ENCODE measurements at regions not wholly inside any gene's neighbourhood (a gene's known extent, or its start where the extent isn't known, plus 50 kb on each side); places are given as distances from the start of the nearest gene placed in this dataset.

DNA sequence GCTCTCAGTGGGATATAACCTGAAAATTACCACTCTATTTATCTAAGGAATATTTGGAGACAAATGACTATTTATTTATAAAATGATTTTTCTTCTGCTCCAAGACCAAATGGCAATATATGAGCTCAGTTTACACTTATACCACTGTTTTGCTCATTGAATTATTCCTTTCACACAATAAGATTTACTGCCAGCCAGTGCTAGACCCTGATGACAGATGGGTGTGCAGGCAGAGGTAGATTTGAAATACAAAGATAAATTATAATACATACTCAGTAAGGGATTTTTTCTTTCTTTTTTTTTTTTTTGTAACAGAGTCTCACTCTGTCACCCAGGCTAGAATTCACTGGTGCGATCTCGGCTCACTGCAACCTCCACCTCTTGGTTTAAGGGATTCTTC, 980.3 kb downstream of the EPHA3 start:
- no peaks in the 10 kb centered on the region for H3K9me3 ChIP-seq (ENCODE audit: control insufficient read depth, low read length)
- WGBS, 2 donors = 92 to 97% methylated on average over 2 of the region's 2 CpGs
- no peak for ATAC-seq (ENCODE audit: low FRiP score)
- no peak for DNase-seq
- H3K4me1 ChIP-seq (ENCODE audit: control insufficient read depth in 1 of 2, insufficient read depth in 2 of 2, low read length in 2 of 2) = no peaks in the 10 kb centered on the region
- intact Hi-C loops (cut with DNase I) = no loop called here
- H3K4me3 ChIP-seq (ENCODE audit: low read length in 2 of 2) = no peak overlapping the region
- no peak overlapping the region for H3K27ac ChIP-seq (ENCODE audit: low read depth in 1 of 2, low read length in 2 of 2)
- H3K27me3 ChIP-seq (ENCODE audit: control insufficient read depth in 1 of 2, insufficient read depth in 2 of 2, low read length in 1 of 2) = no peaks in the 10 kb centered on the region
- no peaks in the 10 kb centered on the region for H3K36me3 ChIP-seq (ENCODE audit: control insufficient read depth in 1 of 2, insufficient read depth in 2 of 2, low read length in 1 of 2)

DNA sequence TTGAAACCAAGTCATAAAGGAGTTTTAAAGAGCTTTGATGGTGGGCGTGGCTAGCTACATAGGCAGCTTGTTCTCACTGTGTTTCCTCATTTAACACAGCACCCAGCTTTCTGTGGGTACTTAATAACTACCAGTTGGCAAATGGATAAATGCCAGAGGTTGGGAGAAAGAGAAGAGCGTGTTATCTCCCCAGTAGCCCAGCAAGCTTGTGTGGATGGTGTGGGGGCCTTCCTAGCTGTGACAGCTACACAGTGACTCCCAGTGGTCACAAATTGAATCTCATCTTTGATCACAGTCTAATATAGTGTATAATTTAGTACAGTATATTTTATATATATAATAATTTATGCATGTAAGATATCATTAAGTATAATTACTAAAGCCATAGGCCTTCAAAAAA, 984.1 kb downstream of the EPHA3 start:
- no peak overlapping the region for H3K27ac ChIP-seq (ENCODE audit: low read depth in 1 of 2, low read length in 2 of 2)
- no peaks in the 10 kb centered on the region for H3K36me3 ChIP-seq (ENCODE audit: control insufficient read depth in 1 of 2, insufficient read depth in 2 of 2, low read length in 1 of 2)
- ATAC-seq (ENCODE audit: low FRiP score) (no peak), DNase-seq (no peak)
- WGBS, 2 donors = 9 to 18% methylated on average over 2 of the region's 2 CpGs
- no peaks in the 10 kb centered on the region for H3K4me1 ChIP-seq (ENCODE audit: control insufficient read depth in 1 of 2, insufficient read depth in 2 of 2, low read length in 2 of 2)
- no peaks in the 10 kb centered on the region for H3K27me3 ChIP-seq (ENCODE audit: control insufficient read depth in 1 of 2, insufficient read depth in 2 of 2, low read length in 1 of 2)
- no peaks in the 10 kb centered on the region for H3K9me3 ChIP-seq (ENCODE audit: control insufficient read depth, low read length)
- no peak overlapping the region for H3K4me3 ChIP-seq (ENCODE audit: low read length in 2 of 2)
- intact Hi-C loops (cut with DNase I) = loop anchor here (10.0 kb wide), 2 partner anchors 237 to 1887 kb away; no protein-coding TSS in a partner anchor

DNA sequence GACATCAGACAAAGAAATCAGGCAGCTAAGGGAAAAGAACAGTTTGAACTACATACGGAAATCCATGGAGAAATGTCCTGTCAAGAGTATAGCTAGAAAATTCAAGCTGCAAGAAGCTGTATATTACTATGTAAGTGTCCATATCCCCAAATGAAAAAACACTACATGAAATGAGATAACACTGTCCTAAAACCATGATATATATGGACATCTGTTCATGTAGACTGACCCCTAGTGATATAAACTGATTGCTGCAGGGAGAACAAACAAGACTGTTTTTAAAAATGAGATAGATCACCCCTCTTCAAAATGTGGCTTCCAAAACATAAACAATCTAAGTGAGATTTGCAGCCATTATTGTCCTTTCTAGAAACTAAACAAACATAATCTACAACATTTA, 985.6 kb downstream of the EPHA3 start:
- Histone ChIP-seq H3K27ac (ENCODE audit: low read depth in 1 of 2, low read length in 2 of 2) (no peak overlapping the region), H3K36me3 (ENCODE audit: control insufficient read depth in 1 of 2, insufficient read depth in 2 of 2, low read length in 1 of 2) (no peaks in the 10 kb centered on the region), H3K9me3 (ENCODE audit: control insufficient read depth, low read length) (no peaks in the 10 kb centered on the region), H3K4me3 (ENCODE audit: low read length in 2 of 2) (no peak overlapping the region), H3K4me1 (ENCODE audit: control insufficient read depth in 1 of 2, insufficient read depth in 2 of 2, low read length in 2 of 2) (no peaks in the 10 kb centered on the region), H3K27me3 (ENCODE audit: control insufficient read depth in 1 of 2, insufficient read depth in 2 of 2, low read length in 1 of 2) (no peaks in the 10 kb centered on the region)
- DNase-seq (no peak), ATAC-seq (ENCODE audit: low FRiP score) (no peak)
- 69 to 70% methylated on average over 1 of the region's 1 CpG for WGBS, 2 donors
- intact Hi-C loops (cut with DNase I) = loop anchor here (10.0 kb wide), 2 partner anchors 238 to 1888 kb away; no protein-coding TSS in a partner anchor

DNA sequence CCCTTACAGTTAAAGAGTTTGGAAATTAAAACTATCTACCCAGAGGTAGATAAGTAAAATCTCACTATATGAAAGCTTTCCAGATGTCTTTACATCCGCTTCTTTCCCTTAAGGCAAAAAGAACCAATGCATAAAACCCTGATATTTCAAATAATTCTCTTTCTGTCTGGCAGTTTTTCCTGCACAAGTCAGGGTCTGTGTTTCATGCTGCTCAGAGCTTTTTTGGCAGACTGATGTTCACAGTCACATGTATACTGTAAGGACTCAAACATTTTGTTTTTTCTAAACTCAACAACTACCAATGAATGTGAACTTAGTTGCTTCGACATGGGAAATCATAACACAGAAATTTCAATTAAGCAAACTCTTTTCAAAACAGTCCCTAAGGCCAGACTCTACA, 988.4 kb downstream of the EPHA3 start:
- no peak for ATAC-seq (ENCODE audit: low FRiP score)
- 31 to 34% methylated on average over 2 of the region's 2 CpGs for WGBS, 2 donors
- DNase-seq = no peak
- no peak overlapping the region for H3K27ac ChIP-seq (ENCODE audit: low read depth in 1 of 2, low read length in 2 of 2)
- H3K27me3 ChIP-seq (ENCODE audit: control insufficient read depth in 1 of 2, insufficient read depth in 2 of 2, low read length in 1 of 2) = no peaks in the 10 kb centered on the region
- H3K9me3 ChIP-seq (ENCODE audit: control insufficient read depth, low read length) = no peaks in the 10 kb centered on the region
- no peaks in the 10 kb centered on the region for H3K4me1 ChIP-seq (ENCODE audit: control insufficient read depth in 1 of 2, insufficient read depth in 2 of 2, low read length in 2 of 2)
- intact Hi-C loops (cut with DNase I) = loop anchor here (10.0 kb wide), 2 partner anchors 241 to 1891 kb away; no protein-coding TSS in a partner anchor
- H3K4me3 ChIP-seq (ENCODE audit: low read length in 2 of 2) = no peak overlapping the region
- no peaks in the 10 kb centered on the region for H3K36me3 ChIP-seq (ENCODE audit: control insufficient read depth in 1 of 2, insufficient read depth in 2 of 2, low read length in 1 of 2)

DNA sequence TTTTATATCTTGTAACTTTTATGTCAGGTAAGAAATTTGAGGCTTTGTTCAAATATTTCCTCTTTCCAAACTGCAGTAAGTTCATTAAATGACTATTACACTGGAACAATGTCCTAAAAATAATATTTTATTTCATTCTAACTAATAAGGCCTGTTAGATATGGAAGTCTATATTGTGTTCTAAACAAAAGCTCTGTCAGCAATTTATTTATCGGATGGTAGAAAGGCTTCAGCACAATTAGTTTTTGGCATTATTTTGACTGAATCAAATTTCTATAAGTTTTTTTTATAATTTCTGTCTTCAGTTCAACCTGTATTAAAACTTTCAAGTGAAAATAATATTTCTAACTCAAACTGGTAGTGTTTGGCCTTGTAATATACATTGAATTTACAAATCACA, 992.1 kb downstream of the EPHA3 start:
- H3K27ac ChIP-seq (ENCODE audit: low read depth in 1 of 2, low read length in 2 of 2) = no peak overlapping the region
- no peaks in the 10 kb centered on the region for H3K9me3 ChIP-seq (ENCODE audit: control insufficient read depth, low read length)
- WGBS, 2 donors = 93 to 100% methylated on average over 1 of the region's 1 CpG
- no peak overlapping the region for H3K4me3 ChIP-seq (ENCODE audit: low read length in 2 of 2)
- DNase-seq = no peak
- intact Hi-C loops (cut with DNase I) = loop anchor here (10.0 kb wide), 2 partner anchors 245 to 1895 kb away; no protein-coding TSS in a partner anchor
- no peaks in the 10 kb centered on the region for H3K4me1 ChIP-seq (ENCODE audit: control insufficient read depth in 1 of 2, insufficient read depth in 2 of 2, low read length in 2 of 2)
- no peaks in the 10 kb centered on the region for H3K27me3 ChIP-seq (ENCODE audit: control insufficient read depth in 1 of 2, insufficient read depth in 2 of 2, low read length in 1 of 2)
- no peaks in the 10 kb centered on the region for H3K36me3 ChIP-seq (ENCODE audit: control insufficient read depth in 1 of 2, insufficient read depth in 2 of 2, low read length in 1 of 2)
- ATAC-seq (ENCODE audit: low FRiP score) = no peak

DNA sequence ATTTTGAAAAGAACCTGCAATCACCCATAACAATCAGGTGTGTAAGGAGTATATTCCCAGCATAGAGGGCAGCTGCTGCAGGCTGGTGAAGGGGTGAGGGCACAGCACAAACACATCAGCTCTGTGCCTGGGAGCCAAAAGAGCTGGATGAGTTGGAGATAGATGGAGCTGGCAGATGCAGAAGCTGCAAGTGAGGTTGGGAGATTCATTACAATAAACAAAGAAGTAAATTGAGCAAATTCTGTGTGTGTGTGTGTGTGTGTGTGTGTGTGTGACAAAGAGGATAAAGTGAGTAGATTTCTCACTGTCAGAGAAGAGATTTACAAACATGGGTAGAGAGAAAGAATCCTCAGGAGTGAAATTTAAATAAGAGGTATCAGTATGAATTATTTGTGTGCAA, 994.7 kb downstream of the EPHA3 start:
- Histone ChIP-seq H3K27ac (ENCODE audit: low read depth in 1 of 2, low read length in 2 of 2) (no peak overlapping the region), H3K36me3 (ENCODE audit: control insufficient read depth in 1 of 2, insufficient read depth in 2 of 2, low read length in 1 of 2) (no peaks in the 10 kb centered on the region), H3K27me3 (ENCODE audit: control insufficient read depth in 1 of 2, insufficient read depth in 2 of 2, low read length in 1 of 2) (no peaks in the 10 kb centered on the region), H3K9me3 (ENCODE audit: control insufficient read depth, low read length) (no peaks in the 10 kb centered on the region), H3K4me1 (ENCODE audit: control insufficient read depth in 1 of 2, insufficient read depth in 2 of 2, low read length in 2 of 2) (no peaks in the 10 kb centered on the region), H3K4me3 (ENCODE audit: low read length in 2 of 2) (no peak overlapping the region)
- DNase-seq (no peak), ATAC-seq (ENCODE audit: low FRiP score) (no peak)
- intact Hi-C loops (cut with DNase I) = no loop called here

DNA sequence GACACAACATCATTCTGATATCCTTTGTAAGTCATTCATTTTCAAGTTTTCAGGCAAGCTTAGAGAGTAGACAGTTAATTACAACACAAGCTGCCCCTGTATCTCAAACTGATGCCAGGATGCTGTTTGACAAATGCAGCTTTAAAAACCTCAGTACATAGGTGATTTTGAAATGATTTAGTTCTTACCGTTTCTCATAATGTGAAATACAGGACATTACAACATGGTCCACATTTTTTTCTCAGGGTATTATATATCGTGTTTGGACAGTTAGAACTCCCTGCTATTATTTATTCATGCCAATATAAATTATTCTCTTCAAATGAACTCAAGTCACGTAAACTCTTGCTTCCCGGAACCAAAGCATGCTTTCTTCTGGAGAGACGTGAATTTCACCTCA, 1013.9 kb downstream of the EPHA3 start:
- DNase-seq = no peak
- Histone ChIP-seq H3K4me3 (ENCODE audit: low read length in 2 of 2) (no peak overlapping the region), H3K27me3 (ENCODE audit: control insufficient read depth in 1 of 2, insufficient read depth in 2 of 2, low read length in 1 of 2) (no peaks in the 10 kb centered on the region), H3K27ac (ENCODE audit: low read depth in 1 of 2, low read length in 2 of 2) (no peak overlapping the region), H3K36me3 (ENCODE audit: control insufficient read depth in 1 of 2, insufficient read depth in 2 of 2, low read length in 1 of 2) (no peaks in the 10 kb centered on the region), H3K9me3 (ENCODE audit: control insufficient read depth, low read length) (peaks cover 2% of the 10 kb centered on the region), H3K4me1 (ENCODE audit: control insufficient read depth in 1 of 2, insufficient read depth in 2 of 2, low read length in 2 of 2) (no peaks in the 10 kb centered on the region)
- 27 to 46% methylated on average over 5 of the region's 5 CpGs for WGBS, 2 donors
- no peak for ATAC-seq (ENCODE audit: low FRiP score)
- intact Hi-C loops (cut with DNase I) = no loop called here

DNA sequence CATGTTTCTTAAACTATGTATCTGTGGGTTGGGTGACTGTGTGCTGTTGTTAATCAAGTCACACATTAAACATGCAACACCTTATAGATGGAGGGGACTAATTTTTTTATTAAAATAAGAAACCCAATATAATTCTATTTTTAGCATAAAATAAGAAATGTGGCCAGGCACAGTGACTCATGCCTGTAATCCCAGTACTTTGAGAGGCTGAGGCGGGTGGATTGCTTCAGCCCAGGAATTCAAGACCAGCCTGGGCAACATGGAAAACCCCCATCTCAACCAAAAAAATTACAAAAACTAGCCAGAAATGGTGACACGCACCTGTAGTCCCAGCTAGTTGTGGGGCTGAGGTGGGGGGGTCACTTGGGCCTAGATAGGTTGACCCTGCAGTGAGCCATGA, 1021.0 kb downstream of the EPHA3 start:
- H3K27ac ChIP-seq (ENCODE audit: low read depth in 1 of 2, low read length in 2 of 2) = no peak overlapping the region
- no peak for DNase-seq
- WGBS, 2 donors = 71 to 81% methylated on average over 2 of the region's 2 CpGs
- H3K27me3 ChIP-seq (ENCODE audit: control insufficient read depth in 1 of 2, insufficient read depth in 2 of 2, low read length in 1 of 2) = no peaks in the 10 kb centered on the region
- no peaks in the 10 kb centered on the region for H3K9me3 ChIP-seq (ENCODE audit: control insufficient read depth, low read length)
- ATAC-seq (ENCODE audit: low FRiP score) = no peak
- no peaks in the 10 kb centered on the region for H3K36me3 ChIP-seq (ENCODE audit: control insufficient read depth in 1 of 2, insufficient read depth in 2 of 2, low read length in 1 of 2)
- intact Hi-C loops (cut with DNase I) = no loop called here
- H3K4me1 ChIP-seq (ENCODE audit: control insufficient read depth in 1 of 2, insufficient read depth in 2 of 2, low read length in 2 of 2) = no peaks in the 10 kb centered on the region
- no peak overlapping the region for H3K4me3 ChIP-seq (ENCODE audit: low read length in 2 of 2)

DNA sequence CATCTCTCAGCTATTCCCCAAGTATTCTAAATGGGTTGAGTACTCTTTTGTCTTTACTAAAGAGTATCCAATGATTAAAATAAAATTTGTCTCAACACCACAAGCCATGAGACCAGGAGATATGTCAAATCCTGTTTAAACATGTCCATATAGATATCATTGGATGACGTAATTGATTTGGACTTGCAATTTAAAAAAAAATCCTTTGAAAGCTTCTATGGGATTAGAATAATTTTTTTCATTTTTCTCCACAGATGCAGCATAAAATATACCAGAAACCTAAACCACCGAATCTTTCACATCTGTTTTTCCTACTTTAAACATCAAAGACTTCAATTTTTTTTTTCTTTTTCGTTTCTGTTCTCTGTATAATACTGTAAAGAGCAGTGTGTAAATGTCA, 1022.3 kb downstream of the EPHA3 start:
- H3K36me3 ChIP-seq (ENCODE audit: control insufficient read depth in 1 of 2, insufficient read depth in 2 of 2, low read length in 1 of 2) = no peaks in the 10 kb centered on the region
- DNase-seq (no peak), ATAC-seq (ENCODE audit: low FRiP score) (no peak)
- WGBS, 2 donors = 55 to 63% methylated on average over 3 of the region's 3 CpGs
- intact Hi-C loops (cut with DNase I) = no loop called here
- H3K27ac ChIP-seq (ENCODE audit: low read depth in 1 of 2, low read length in 2 of 2) = no peak overlapping the region
- H3K4me3 ChIP-seq (ENCODE audit: low read length in 2 of 2) = no peak overlapping the region
- no peaks in the 10 kb centered on the region for H3K27me3 ChIP-seq (ENCODE audit: control insufficient read depth in 1 of 2, insufficient read depth in 2 of 2, low read length in 1 of 2)
- no peaks in the 10 kb centered on the region for H3K4me1 ChIP-seq (ENCODE audit: control insufficient read depth in 1 of 2, insufficient read depth in 2 of 2, low read length in 2 of 2)
- no peaks in the 10 kb centered on the region for H3K9me3 ChIP-seq (ENCODE audit: control insufficient read depth, low read length)

Measured in aorta (tissue), 5 donors.